K562 (cell line): ENCODE measurements at regions not wholly inside any gene's neighbourhood (a gene's known extent, or its start where the extent isn't known, plus 50 kb on each side); places are given as distances from the start of the nearest gene placed in this dataset.

ENCODE experiments used
- EZH2 ChIP-seq: IDR thresholded peaks from 2 replicates; pipeline ENCODE4 v1.6.1; 2012; ENCODE audit warnings: low read depth, mild to moderate bottlenecking, inconsistent platforms, low read length, borderline replicate concordance
- HDAC2 ChIP-seq: fragments of 450-650 bp; IDR thresholded peaks from 2 replicates; pipeline ENCODE4 v1.6.1; 2016; ENCODE audit warnings: mild to moderate bottlenecking
- KLF6 ChIP-seq: fragments of 250-450 bp; sonication (Bioruptor Pico); IDR thresholded peaks from 2 replicates; pipeline ENCODE4 v1.4.0; 2020; ENCODE audit warnings: mild to moderate bottlenecking, moderate library complexity, borderline replicate concordance
- NCOA4 ChIP-seq: fragments of 450-650 bp; IDR thresholded peaks from 2 replicates; pipeline ENCODE4 v1.6.1; 2018; ENCODE audit warnings: mild to moderate bottlenecking; ENCODE audit not compliant: partially characterized antibody
- POLR2A ChIP-seq: fragments of 450-650 bp; conservative IDR thresholded peaks from 2 replicates; pipeline ENCODE4 v1.6.1; 2016
- ZNF764 ChIP-seq: fragments of 250-450 bp; sonication (Bioruptor Pico); IDR thresholded peaks from 2 replicates; pipeline ENCODE4 v1.4.0; 2020; ENCODE audit warnings: low read depth, mild to moderate bottlenecking, moderate library complexity

DNA sequence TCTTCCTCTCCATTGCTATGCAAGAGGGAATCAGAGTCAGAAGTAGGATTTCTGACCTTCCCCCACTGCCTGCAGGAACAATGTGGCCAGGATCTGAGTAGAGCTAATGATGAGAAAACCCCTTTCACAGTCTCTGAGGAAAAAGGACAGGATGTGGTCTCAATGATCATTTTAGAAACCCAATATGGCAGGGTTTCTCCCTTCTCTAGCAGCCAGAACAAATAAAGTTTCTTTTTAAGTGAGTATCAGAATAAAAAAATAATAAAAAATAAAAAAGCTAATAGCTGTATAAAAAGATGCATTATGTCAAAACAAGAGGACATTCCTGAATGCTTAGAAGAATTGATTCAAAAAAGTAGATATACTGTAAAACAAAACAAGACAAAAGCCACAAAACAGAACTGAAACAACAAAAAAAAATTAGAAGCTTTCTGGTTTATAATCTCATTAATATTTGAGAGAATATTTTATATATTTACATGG lies 1124.9 kb upstream of the ZEB2 start:
- no peak for TF ChIP-seq HDAC2
- TF ChIP-seq ZNF764 (CRISPR knock-in tag): no peak
- TF ChIP-seq EZH2: no peak
- TF ChIP-seq NCOA4: no peak
- no peak for TF ChIP-seq KLF6 (CRISPR knock-in tag)
- TF ChIP-seq POLR2A: no peak
